Endothelial cell of umbilical vein (primary cell): ENCODE measurements at regions not wholly inside any gene's neighbourhood (a gene's known extent, or its start where the extent isn't known, plus 50 kb on each side); places are given as distances from the start of the nearest gene placed in this dataset.

Source experiments
- BruUV-seq: library from RNA; stranded (reverse); fragments of 400-500 nt; replicated peaks from 2 replicates; lab custom pipeline; 2021; lab: Mats Ljungman, UMichigan
- CTCF ChIA-PET: fragments of 300-600, 350-600 bp; sonication (Branson Sonifier 250); formaldehyde crosslinking; loops from one replicate; lab custom pipeline; 2021; ENCODE audit warnings: antibody characterized with exemption, inconsistent platforms; lab: Charles Lee
- POLR2A ChIA-PET: fragments of 300-600, 350-600 bp; sonication (Branson Sonifier 250); formaldehyde crosslinking; loops from one replicate; lab custom pipeline; 2021; ENCODE audit warnings: antibody characterized with exemption, inconsistent platforms; lab: Charles Lee
- DNase-seq: peaks from one replicate; pipeline ENCODE4 v3.0.0-alpha.2; 2011; ENCODE audit warnings: low read depth, low spot score
- FAIRE-seq: peaks from 2 replicates; lab custom pipeline; 2011; peaks lifted over from hg19 to GRCh38; lab: Jason Lieb, UNC
- H2AFZ ChIP-seq: 2 replicates; pipeline ENCODE4 v1.6.0; 2012; ENCODE audit warnings: low read depth, low read length, control low read depth, inconsistent platforms
- H3K27ac ChIP-seq: 2 replicates; pipeline ENCODE4 v1.5.1; 2011; ENCODE audit warnings: low read depth, mild to moderate bottlenecking, control low read depth, low read length, moderate library complexity; ENCODE audit not compliant: insufficient read depth
- H3K27me3 ChIP-seq, 2 experiments: 2 replicates each; pipeline versions ENCODE4 v1.6.0 to v1.6.1; 2011; ENCODE audit warnings: low read length in 2 of 2, mixed read lengths in 1 of 2; ENCODE audit not compliant: control insufficient read depth in 2 of 2, insufficient read depth in 2 of 2
- H3K36me3 ChIP-seq, 2 experiments: 2 replicates in 1 of 2; 3 replicates in 1 of 2; pipeline ENCODE4 v1.5.1; 2011; ENCODE audit warnings: low read length in 2 of 2, mild to moderate bottlenecking in 1 of 2, moderate library complexity in 1 of 2; ENCODE audit not compliant: control insufficient read depth in 2 of 2, insufficient read depth in 2 of 2; ENCODE audit errors: extremely low read depth in 1 of 2
- H3K4me1 ChIP-seq: 3 replicates; pipeline ENCODE4 v1.5.1; 2011; ENCODE audit warnings: mild to moderate bottlenecking, low read length; ENCODE audit not compliant: control insufficient read depth, insufficient read depth; ENCODE audit errors: extremely low read depth
- H3K4me2 ChIP-seq: 2 replicates; pipeline ENCODE4 v1.6.1; 2011; ENCODE audit warnings: low read length, control low read depth, mixed read lengths; ENCODE audit not compliant: insufficient read depth
- H3K4me3 ChIP-seq, 3 experiments: fragments of 200-600 bp in 1 of 3; sonication (generic), shearing (Covaris generic) in 1 of 3; replicated peaks in 1 of 3; 2 replicates each; pipeline ENCODE4 v1.5.1; 2011 to 2016; ENCODE audit warnings: control low read depth in 3 of 3, low read length in 3 of 3, mild to moderate bottlenecking in 2 of 3, inconsistent platforms in 1 of 3, low read depth in 1 of 3, moderate library complexity in 1 of 3; ENCODE audit not compliant: insufficient read depth in 1 of 3
- H3K79me2 ChIP-seq: 2 replicates; pipeline ENCODE4 v1.6.0; 2012; ENCODE audit warnings: low read length, inconsistent platforms; ENCODE audit not compliant: control insufficient read depth, insufficient read depth
- H3K9ac ChIP-seq: replicated peaks from 2 replicates; pipeline ENCODE3; 2011; ENCODE audit warnings: low read length, control low read depth; ENCODE audit not compliant: insufficient read depth; ENCODE audit errors: extremely low read depth
- H3K9me1 ChIP-seq: replicated peaks from 3 replicates; pipeline ENCODE4 v1.6.0; 2011; ENCODE audit warnings: mild to moderate bottlenecking, low read length; ENCODE audit not compliant: control insufficient read depth, insufficient read depth; ENCODE audit errors: extremely low read depth
- H3K9me3 ChIP-seq: replicated peaks from 2 replicates; pipeline ENCODE4 v1.5.1; 2012; ENCODE audit warnings: low read length, inconsistent platforms; ENCODE audit not compliant: control insufficient read depth, insufficient read depth
- H4K20me1 ChIP-seq: replicated peaks from 2 replicates; pipeline ENCODE3; 2011; ENCODE audit warnings: mild to moderate bottlenecking, low read length; ENCODE audit not compliant: control insufficient read depth, insufficient read depth; ENCODE audit errors: extremely low read depth
- CTCF ChIP-seq, 2 donors: IDR thresholded peaks; 1 replicate in 1 of 2; 2 replicates in 1 of 2; pipeline ENCODE4 v1.5.1; 2011; ENCODE audit warnings: low read length in 2 of 2, mild to moderate bottlenecking in 2 of 2, moderate library complexity in 2 of 2, control low read depth in 1 of 2, inconsistent platforms in 1 of 2, low read depth in 1 of 2; ENCODE audit not compliant: insufficient read depth in 1 of 2; ENCODE audit errors: extremely low read depth in 1 of 2
- EZH2 ChIP-seq: IDR thresholded peaks from 2 replicates; pipeline ENCODE4 v1.6.1; 2012; ENCODE audit warnings: borderline replicate concordance, low read depth, mild to moderate bottlenecking, moderate library complexity, low read length, inconsistent platforms; ENCODE audit not compliant: severe bottlenecking
- FOS ChIP-seq: IDR thresholded peaks from 2 replicates; pipeline ENCODE4 v1.6.1; 2011; ENCODE audit warnings: mild to moderate bottlenecking, low read length, moderate library complexity, borderline replicate concordance; ENCODE audit not compliant: insufficient read depth
- GATA2 ChIP-seq: IDR thresholded peaks from 2 replicates; pipeline ENCODE4 v1.7.0; 2011; ENCODE audit warnings: low read depth, mild to moderate bottlenecking, moderate library complexity, mixed read lengths, low read length; ENCODE audit not compliant: insufficient read length, insufficient read depth
- JUN ChIP-seq: IDR thresholded peaks from 2 replicates; pipeline ENCODE4 v1.6.1; 2011; ENCODE audit warnings: borderline replicate concordance, low read depth; ENCODE audit not compliant: insufficient read length, insufficient read depth
- MYC ChIP-seq: IDR thresholded peaks from one replicate; pipeline ENCODE4 v1.6.1; 2011; ENCODE audit warnings: mild to moderate bottlenecking, low read depth, low read length
- POLR2A ChIP-seq: IDR thresholded peaks from 2 replicates; pipeline ENCODE4 v1.6.1; 2012; ENCODE audit warnings: low read depth, mild to moderate bottlenecking, control low read depth, low read length
- POLR2AphosphoS5 ChIP-seq: IDR thresholded peaks from 2 replicates; pipeline ENCODE4 v1.6.1; 2012; ENCODE audit warnings: low read depth, mild to moderate bottlenecking, control low read depth, low read length, moderate library complexity; ENCODE audit not compliant: insufficient read depth
- dilution Hi-C: fragments of 300-500 bp; cut with MboI; formaldehyde crosslinking; loops from one replicate; pipeline ENCODE4 v1.15.0; 2019; ENCODE audit warnings: low sequenced_read_pairs; ENCODE audit not compliant: extremely low pct_ligation_motif_present
- intact Hi-C: fragments of 100-400 bp; cut with micrococcal nuclease; formaldehyde crosslinking; loops from one replicate; pipeline ENCODE4 v1.10.0; 2022
- TF ChIP-seq, protein P1 (sequence below): IDR thresholded peaks from 2 replicates; pipeline ENCODE4 v1.6.1; 2011; ENCODE audit not compliant: insufficient read depth, insufficient read length

- ChIA-PET POLR2A (no interaction called here), CTCF (no interaction called here)
- no peaks in the 10 kb centered on the region for H3K36me3 ChIP-seq
- dilution Hi-C loops (no loop called here), intact Hi-C loops (no loop called here)
- H3K4me3 ChIP-seq = no peak overlapping the region
- H4K20me1 ChIP-seq = no peaks in the 10 kb centered on the region
- TF ChIP-seq POLR2A (no peak), JUN (no peak), POLR2AphosphoS5 (no peak), FOS (no peak), GATA2 (no peak), EZH2 (no peak), CTCF (IDR thresholded peaks at IDR 0.05; ENCODE audit: extremely low read depth in 1 of 2, insufficient read depth in 1 of 2, low read depth in 1 of 2, low read length in 2 of 2) (no peak), MYC (no peak)
- TF ChIP-seq, protein P1, sequence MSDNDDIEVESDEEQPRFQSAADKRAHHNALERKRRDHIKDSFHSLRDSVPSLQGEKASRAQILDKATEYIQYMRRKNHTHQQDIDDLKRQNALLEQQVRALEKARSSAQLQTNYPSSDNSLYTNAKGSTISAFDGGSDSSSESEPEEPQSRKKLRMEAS = no peak
- H3K9ac ChIP-seq = no peak overlapping the region
- H3K27ac ChIP-seq = no peak overlapping the region
- H3K9me1 ChIP-seq = no peaks in the 10 kb centered on the region
- FAIRE-seq (no peak), DNase-seq (no peak)
- H3K79me2 ChIP-seq = no peaks in the 10 kb centered on the region
- H3K27me3 ChIP-seq = no peaks in the 10 kb centered on the region
- no peaks in the 10 kb centered on the region for H3K4me1 ChIP-seq
- H3K9me3 ChIP-seq = no peaks in the 10 kb centered on the region
- H3K4me2 ChIP-seq = no peak overlapping the region
- H2AFZ ChIP-seq = no peak overlapping the region
- BruUV-seq = no TSS peak
Measured at GRCh38 chr1:233738850-233739249, 124.9 kb downstream of the KCNK1 start.
